Peyer's patch (tissue), 4 donors: ENCODE measurements at regions not wholly inside any gene's neighbourhood (a gene's known extent, or its start where the extent isn't known, plus 50 kb on each side); places are given as distances from the start of the nearest gene placed in this dataset.
"Not testable (repeated sequence)": the region's sequence is repeated elsewhere in the genome, so short reads cannot be mapped to it uniquely, and the experiment has no call there.

ENCODE experiments used
- CTCF ChIP-seq, 6 experiments: fragments of 450-650 bp in 4 of 6; fragments of 200-600 bp in 2 of 6; sonication (generic) in 1 of 6; IDR thresholded peaks; one replicate each; pipeline ENCODE4 v1.5.1; 2017 to 2019; ENCODE audit warnings: antibody characterized with exemption in 6 of 6, mild to moderate bottlenecking in 3 of 6, moderate library complexity in 1 of 6
- POLR2A ChIP-seq, 2 donors: fragments of 450-650 bp; IDR thresholded peaks; one replicate each; pipeline ENCODE4 v1.5.1; 2017; ENCODE audit warnings: antibody characterized with exemption in 2 of 2, mild to moderate bottlenecking in 2 of 2, moderate library complexity in 2 of 2

DNA sequence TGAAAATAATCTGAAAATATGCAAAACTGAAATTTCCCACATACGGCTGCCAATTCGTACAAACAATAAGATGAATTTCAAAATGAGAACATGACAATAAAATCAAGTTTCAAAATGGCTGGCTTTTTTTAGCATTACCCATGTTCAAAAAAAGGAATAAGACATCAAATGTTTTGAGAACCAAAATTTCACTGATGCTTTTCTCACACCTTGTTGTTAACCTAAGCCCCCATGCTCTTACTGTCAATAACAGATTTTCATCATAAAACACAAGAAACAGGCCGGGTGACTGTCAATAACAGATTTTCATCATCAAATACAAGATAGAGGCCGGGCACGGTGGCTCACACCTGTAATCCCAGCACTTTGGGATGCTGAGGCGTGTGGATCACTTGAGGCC lies 2149.6 kb upstream of the DEFB115 start:
- not testable (repeated sequence) for TF ChIP-seq CTCF, POLR2A (IDR thresholded peaks at IDR 0.05)
